Left lung (tissue), 4 donors: ENCODE measurements at regions not wholly inside any gene's neighbourhood (a gene's known extent, or its start where the extent isn't known, plus 50 kb on each side); places are given as distances from the start of the nearest gene placed in this dataset.

Experiments
- ATAC-seq: fragments of 200-7000 bp; cut with Tn5 transposase; one replicate; pipeline ENCODE4 v1.9.1; 2020; ENCODE audit warnings: moderate library complexity
- DNase-seq, 4 donors: peaks; one replicate each; pipeline ENCODE4 v3.0.0-alpha.2; 2013 to 2020
- H3K27ac ChIP-seq, 2 donors: fragments of 200-600 bp; sonication (generic) in 1 of 2; one replicate each; pipeline versions ENCODE4 v1.5.0 to v1.8.0; 2020 to 2021
- H3K27me3 ChIP-seq, 2 donors: fragments of 200-600 bp; sonication (generic) in 1 of 2; one replicate each; pipeline versions ENCODE4 v1.5.0 to v1.8.0; 2020 to 2021
- H3K36me3 ChIP-seq, 2 donors: fragments of 200-600 bp; sonication (generic) in 1 of 2; one replicate each; pipeline versions ENCODE4 v1.5.0 to v1.8.0; 2020 to 2021
- H3K4me1 ChIP-seq, 2 donors: fragments of 200-600 bp; one replicate each; pipeline ENCODE4 v1.8.0; 2021
- H3K4me3 ChIP-seq, 2 donors: fragments of 200-600 bp; sonication (generic) in 1 of 2; one replicate each; pipeline versions ENCODE4 v1.5.0 to v1.8.0; 2020 to 2021; ENCODE audit warnings: mild to moderate bottlenecking in 1 of 2
- H3K9me3 ChIP-seq, 2 donors: fragments of 200-600 bp; sonication (generic) in 1 of 2; one replicate each; pipeline versions ENCODE4 v1.5.0 to v1.8.0; 2020 to 2021
- CTCF ChIP-seq, 2 donors: fragments of 200-600 bp; sonication (generic) in 1 of 2; IDR thresholded peaks; one replicate each; pipeline versions ENCODE4 v1.5.0 to v1.8.0; 2021; ENCODE audit warnings: antibody characterized with exemption in 2 of 2
- intact Hi-C, 2 donors: fragments of 100-400 bp; cut with DNase I; formaldehyde crosslinking; loops; one replicate each; pipeline versions ENCODE4 v1.11.2 to v1.14.2; 2022
- donor health status: DM: no; HTN: yes; CAD: no.
- donor health status: DM: no; HTN: no; CAD: no.

- no peaks in the 10 kb centered on the region for H3K36me3 ChIP-seq
- H3K27ac ChIP-seq = no peak overlapping the region
- H3K4me1 ChIP-seq = no peaks in the 10 kb centered on the region
- DNase-seq = no peak
- no peaks in the 10 kb centered on the region for H3K9me3 ChIP-seq
- no peaks in the 10 kb centered on the region for H3K27me3 ChIP-seq
- no peak for TF ChIP-seq CTCF (IDR thresholded peaks at IDR 0.05)
- no peak overlapping the region for H3K4me3 ChIP-seq
- no peak for ATAC-seq
- intact Hi-C loops = no loop called here
Measured at GRCh38 chr2:604385-604784, 72.8 kb downstream of the TMEM18 start.

GRCh38 chr2:603869-604268 lies 73.3 kb downstream of the TMEM18 start:
- no peaks in the 10 kb centered on the region for H3K27me3 ChIP-seq
- H3K9me3 ChIP-seq = no peaks in the 10 kb centered on the region
- intact Hi-C loops = no loop called here
- ATAC-seq (no peak), DNase-seq (no peak)
- no peak overlapping the region for H3K4me3 ChIP-seq
- TF ChIP-seq CTCF (IDR thresholded peaks at IDR 0.05) = no peak
- no peaks in the 10 kb centered on the region for H3K36me3 ChIP-seq
- no peak overlapping the region for H3K27ac ChIP-seq
- no peaks in the 10 kb centered on the region for H3K4me1 ChIP-seq

- no peak for TF ChIP-seq CTCF (IDR thresholded peaks at IDR 0.05)
- DNase-seq = no peak
Measured at GRCh38 chr2:603427-603826, 73.8 kb downstream of the TMEM18 start.

GRCh38 chr2:602571-603359 lies 74.4 kb downstream of the TMEM18 start:
- ATAC-seq = no peak
- intact Hi-C loops = no loop called here
- TF ChIP-seq CTCF (IDR thresholded peaks at IDR 0.05) = no peak

More at GRCh38 chr2:603427-603826, 73.8 kb downstream of the TMEM18 start:
- Histone ChIP-seq H3K4me1 (no peaks in the 10 kb centered on the region), H3K27ac (no peak overlapping the region), H3K27me3 (no peaks in the 10 kb centered on the region), H3K4me3 (no peak overlapping the region), H3K9me3 (no peaks in the 10 kb centered on the region), H3K36me3 (no peaks in the 10 kb centered on the region)
- intact Hi-C loops = no loop called here
- ATAC-seq = no peak

GRCh38 chr2:601806-602455 lies 75.3 kb downstream of the TMEM18 start:
- H3K4me1 ChIP-seq = no peaks in the 10 kb centered on the region
- no peaks in the 10 kb centered on the region for H3K27me3 ChIP-seq
- DNase-seq (no peak), ATAC-seq (no peak)
- no peaks in the 10 kb centered on the region for H3K36me3 ChIP-seq
- no peaks in the 10 kb centered on the region for H3K9me3 ChIP-seq
- no peak overlapping the region for H3K27ac ChIP-seq
- intact Hi-C loops = no loop called here
- no peak overlapping the region for H3K4me3 ChIP-seq
- no peak for TF ChIP-seq CTCF (IDR thresholded peaks at IDR 0.05)

More at GRCh38 chr2:602571-603359, 74.4 kb downstream of the TMEM18 start:
- H3K4me1 ChIP-seq = no peaks in the 10 kb centered on the region
- H3K36me3 ChIP-seq = no peaks in the 10 kb centered on the region
- no peak overlapping the region for H3K27ac ChIP-seq
- no peak overlapping the region for H3K4me3 ChIP-seq
- H3K9me3 ChIP-seq = no peaks in the 10 kb centered on the region
- H3K27me3 ChIP-seq = no peaks in the 10 kb centered on the region
- DNase-seq = no peak
